ENCODE measurements at regions not wholly inside any gene's neighbourhood (a gene's known extent, or its start where the extent isn't known, plus 50 kb on each side); places are given as distances from the start of the nearest gene placed in this dataset.

GRCh38 chr3:84680700-84681099 lies 278.1 kb upstream of the CADM2 start:
- H3K36me3 ChIP-seq (ENCODE audit: control insufficient read depth in 4 of 4, insufficient read depth in 3 of 4, low read depth in 1 of 4, low read length in 3 of 4) = no peaks in the 10 kb centered on the region
- no peak for TF ChIP-seq REST (IDR thresholded peaks at IDR 0.05)
- TF ChIP-seq RAD21 (IDR thresholded peaks at IDR 0.05) = no peak
- no peak for DNase-seq (ENCODE audit: low spot score)

GRCh38 chr3:84683493-84683892 lies 275.3 kb upstream of the CADM2 start:
- no peak overlapping the region for H3K9ac ChIP-seq (ENCODE audit: low read depth in 1 of 2, low read length in 2 of 2)
- TF ChIP-seq ATF3 (IDR thresholded peaks at IDR 0.05) (no peak), FOXA2 (IDR thresholded peaks at IDR 0.05) (no peak), MAX (IDR thresholded peaks at IDR 0.05) (no peak), GABPA (IDR thresholded peaks at IDR 0.05 in 1 of 2, conservative IDR thresholded peaks at IDR 0.05 in 1 of 2) (no peak), FOXA1 (IDR thresholded peaks at IDR 0.05) (no peak), NR2F2 (IDR thresholded peaks at IDR 0.05) (no peak), RXRA (IDR thresholded peaks at IDR 0.05) (no peak), CTCF (IDR thresholded peaks at IDR 0.05; ENCODE audit: low read depth, low read length, missing input control) (no peak), JUND (IDR thresholded peaks at IDR 0.05) (no peak), REST (IDR thresholded peaks at IDR 0.05) (no peak), ZBTB33 (IDR thresholded peaks at IDR 0.05) (no peak), HNF4A (conservative IDR thresholded peaks at IDR 0.05) (no peak), EGR1 (IDR thresholded peaks at IDR 0.05; ENCODE audit: low read depth in 2 of 2) (no peak), YY1 (IDR thresholded peaks at IDR 0.05) (no peak), SP1 (IDR thresholded peaks at IDR 0.05) (no peak)
- H3K9me3 ChIP-seq (ENCODE audit: control insufficient read depth in 4 of 4, low read length in 3 of 4) = no peaks in the 10 kb centered on the region
- 23% methylated on average over 2 of the region's 2 CpGs for WGBS
- no peak overlapping the region for H3K27ac ChIP-seq (ENCODE audit: low read depth in 1 of 2, low read length in 2 of 2)
- no peaks in the 10 kb centered on the region for H3K4me1 ChIP-seq (ENCODE audit: control insufficient read depth in 4 of 4, insufficient read depth in 4 of 4, low read length in 3 of 4)
- no peak for DNase-seq (ENCODE audit: low spot score)
- H3K4me3 ChIP-seq (ENCODE audit: low read depth in 1 of 3, low read length in 3 of 3) = no peak overlapping the region
- no peaks in the 10 kb centered on the region for H3K36me3 ChIP-seq (ENCODE audit: control insufficient read depth in 4 of 4, insufficient read depth in 3 of 4, low read depth in 1 of 4, low read length in 3 of 4)
- H3K27me3 ChIP-seq (ENCODE audit: control insufficient read depth in 4 of 4, insufficient read depth in 4 of 4, low read length in 3 of 4) = no peaks in the 10 kb centered on the region

More at GRCh38 chr3:84680700-84681099, 278.1 kb upstream of the CADM2 start:
- Histone ChIP-seq H3K27ac (ENCODE audit: low read depth in 1 of 2, low read length in 2 of 2) (no peak overlapping the region), H3K9me3 (ENCODE audit: control insufficient read depth in 4 of 4, low read length in 3 of 4) (no peaks in the 10 kb centered on the region), H3K27me3 (ENCODE audit: control insufficient read depth in 4 of 4, insufficient read depth in 4 of 4, low read length in 3 of 4) (no peaks in the 10 kb centered on the region), H3K9ac (ENCODE audit: low read depth in 1 of 2, low read length in 2 of 2) (no peak overlapping the region), H3K4me3 (ENCODE audit: low read depth in 1 of 3, low read length in 3 of 3) (no peak overlapping the region), H3K4me1 (ENCODE audit: control insufficient read depth in 4 of 4, insufficient read depth in 4 of 4, low read length in 3 of 4) (no peaks in the 10 kb centered on the region)

All from liver (tissue), 8 donors.